Smooth muscle cell (in vitro differentiated cells): ENCODE measurements at regions not wholly inside any gene's neighbourhood (a gene's known extent, or its start where the extent isn't known, plus 50 kb on each side); places are given as distances from the start of the nearest gene placed in this dataset.

Experiments used
- DNase-seq: peaks from one replicate; lab custom pipeline; 2025; ENCODE audit not compliant: unreplicated experiment; lab: John Stamatoyannopoulos, UW
- H2AFZ ChIP-seq: fragments of 200-600 bp; sonication (generic); 2 replicates; pipeline ENCODE4 v1.6.0; 2016; ENCODE audit warnings: antibody characterized with exemption, low read depth, mild to moderate bottlenecking
- H3F3A ChIP-seq: fragments of 200-600 bp; sonication (generic); 2 replicates; pipeline ENCODE4 v1.6.0; 2017; ENCODE audit warnings: antibody characterized with exemption, low read depth
- H3K27ac ChIP-seq: fragments of 200-600 bp; sonication (generic); 2 replicates; pipeline ENCODE4 v1.5.1; 2016; ENCODE audit warnings: low read depth, mild to moderate bottlenecking
- H3K27me3 ChIP-seq: fragments of 200-600 bp; sonication (generic); 2 replicates; pipeline ENCODE4 v1.6.1; 2016; ENCODE audit warnings: low read depth, mild to moderate bottlenecking
- H3K36me3 ChIP-seq: fragments of 200-600 bp; sonication (generic); 2 replicates; pipeline ENCODE4 v1.5.1; 2016; ENCODE audit warnings: low read depth
- H3K4me1 ChIP-seq: fragments of 200-600 bp; sonication (generic); 2 replicates; pipeline ENCODE4 v1.5.1; 2016; ENCODE audit warnings: low read depth
- H3K4me2 ChIP-seq: fragments of 200-600 bp; sonication (generic); 2 replicates; pipeline ENCODE4 v1.6.0; 2016; ENCODE audit warnings: mild to moderate bottlenecking
- H3K4me3 ChIP-seq: fragments of 200-600 bp; sonication (generic); 2 replicates; pipeline ENCODE4 v1.5.1; 2016; ENCODE audit warnings: mild to moderate bottlenecking
- H3K79me2 ChIP-seq: fragments of 200-600 bp; sonication (generic); 2 replicates; pipeline ENCODE4 v1.6.0; 2016; ENCODE audit warnings: low read depth, mild to moderate bottlenecking
- H3K9ac ChIP-seq: fragments of 200-600 bp; sonication (generic); 2 replicates; pipeline ENCODE4 v1.6.0; 2016; ENCODE audit warnings: low read depth
- H3K9me3 ChIP-seq: fragments of 200-600 bp; sonication (generic); replicated peaks from 2 replicates; pipeline ENCODE4 v1.5.1; 2016; ENCODE audit warnings: low read depth
- H4K20me1 ChIP-seq: fragments of 200-600 bp; sonication (generic); 2 replicates; pipeline ENCODE4 v1.6.0; 2016; ENCODE audit warnings: low read depth
- CTCF ChIP-seq: fragments of 200-600 bp; sonication (generic); IDR thresholded peaks from 2 replicates; pipeline ENCODE4 v1.5.1; 2017; ENCODE audit warnings: borderline replicate concordance, mild to moderate bottlenecking, antibody characterized with exemption; ENCODE audit not compliant: insufficient read depth, poor library complexity, severe bottlenecking
- WGBS: methylation state at CpG from one replicate; pipeline ENCODE4 v1.1.7; 2016; ENCODE audit warnings: low lambda C conversion rate; 5-methylcytosine and 5-hydroxymethylcytosine counted together

DNA sequence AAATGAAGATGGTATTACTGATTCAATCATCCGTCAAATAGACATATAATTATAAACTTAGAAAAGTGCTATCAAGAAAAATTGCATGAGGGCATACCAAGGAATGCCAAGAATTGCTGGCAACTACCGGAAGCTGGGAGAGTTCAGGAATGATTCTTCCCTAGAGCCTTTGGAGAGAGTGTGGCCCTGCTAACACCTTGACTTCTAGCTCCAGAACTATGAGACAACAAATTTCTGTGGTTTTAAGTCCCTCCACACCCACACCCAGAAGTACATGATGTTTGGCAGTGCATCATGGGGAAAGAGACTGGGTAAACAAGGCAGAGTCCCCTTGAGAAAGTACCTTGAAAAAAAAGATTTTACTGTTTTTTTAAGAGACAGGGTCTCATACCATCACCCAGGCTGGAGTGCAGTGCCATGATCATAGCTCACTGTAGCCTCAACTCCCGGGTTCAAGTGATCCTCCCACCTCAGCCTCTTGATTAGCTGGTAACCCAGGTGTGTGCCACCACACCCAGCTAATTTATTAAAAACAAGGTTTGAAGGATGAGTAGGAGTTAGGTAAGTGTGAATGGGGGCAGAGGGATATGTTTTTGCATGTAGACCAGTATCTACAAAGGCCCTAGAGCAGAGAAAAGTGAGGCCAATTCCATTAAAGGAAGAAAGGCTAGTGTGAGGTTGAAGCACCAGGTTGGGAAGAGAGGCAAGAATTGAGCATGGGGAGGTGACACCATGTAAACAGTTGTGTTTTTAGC lies 53.1 kb downstream of the GSX2 start:
- no peak for TF ChIP-seq CTCF
- no peaks in the 10 kb centered on the region for H3K9me3 ChIP-seq
- H3K36me3 ChIP-seq, result no peaks in the 10 kb centered on the region
- no peak overlapping the region for H3K4me3 ChIP-seq
- H3K27ac ChIP-seq, result no peak overlapping the region
- no peak for DNase-seq
- H4K20me1 ChIP-seq, result no peaks in the 10 kb centered on the region
- no peak overlapping the region for H3K4me2 ChIP-seq
- no peak overlapping the region for H2AFZ ChIP-seq
- H3K9ac ChIP-seq, result no peak overlapping the region
- H3K4me1 ChIP-seq, result no peaks in the 10 kb centered on the region
- H3F3A ChIP-seq, result no peaks in the 10 kb centered on the region
- 83% methylated on average over 3 of the region's 3 CpGs for WGBS
- no peaks in the 10 kb centered on the region for H3K27me3 ChIP-seq
- H3K79me2 ChIP-seq, result no peaks in the 10 kb centered on the region

- H3K27ac ChIP-seq, result no peak overlapping the region
- H3K79me2 ChIP-seq, result no peaks in the 10 kb centered on the region
- H3K9me3 ChIP-seq, result no peaks in the 10 kb centered on the region
- no peak overlapping the region for H3K4me3 ChIP-seq
- no peak for TF ChIP-seq CTCF
- no peak overlapping the region for H2AFZ ChIP-seq
- H3F3A ChIP-seq, result no peaks in the 10 kb centered on the region
- 81% methylated on average over 1 of the region's 1 CpG for WGBS
- H3K27me3 ChIP-seq, result no peaks in the 10 kb centered on the region
- H4K20me1 ChIP-seq, result no peaks in the 10 kb centered on the region
- H3K36me3 ChIP-seq, result no peaks in the 10 kb centered on the region
- DNase-seq, result no peak
- no peak overlapping the region for H3K4me2 ChIP-seq
- H3K4me1 ChIP-seq, result no peaks in the 10 kb centered on the region
- no peak overlapping the region for H3K9ac ChIP-seq
Observed at GRCh38 chr4:54155936-54156335, 56.0 kb downstream of the GSX2 start.

DNA sequence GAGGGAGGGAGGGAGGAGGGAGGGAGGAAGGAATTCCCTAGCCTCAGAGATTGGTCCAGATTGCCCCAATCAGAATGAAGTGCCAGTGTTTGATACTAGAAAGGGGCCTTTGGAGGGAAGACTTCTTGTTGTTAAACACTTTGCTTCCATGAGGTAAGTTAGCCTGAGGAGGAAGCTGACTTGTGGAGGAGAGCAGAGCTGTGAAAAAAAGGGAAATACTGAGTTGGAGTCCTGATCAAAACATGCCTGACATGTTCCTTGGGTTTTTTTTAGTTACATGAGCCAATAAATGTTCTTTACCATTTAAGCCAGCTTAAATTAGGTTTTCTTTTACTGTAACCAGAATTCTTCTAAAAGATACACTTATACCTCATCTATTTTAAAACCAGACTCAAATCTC lies 57.6 kb downstream of the GSX2 start:
- Histone ChIP-seq H3K27ac (no peak overlapping the region), H2AFZ (no peak overlapping the region), H3K4me1 (no peaks in the 10 kb centered on the region), H3K9me3 (no peaks in the 10 kb centered on the region), H4K20me1 (no peaks in the 10 kb centered on the region), H3K9ac (no peak overlapping the region), H3K36me3 (no peaks in the 10 kb centered on the region), H3K79me2 (no peaks in the 10 kb centered on the region), H3K4me3 (no peak overlapping the region), H3K27me3 (no peaks in the 10 kb centered on the region), H3F3A (no peaks in the 10 kb centered on the region), H3K4me2 (no peak overlapping the region)
- TF ChIP-seq CTCF, result no peak
- no peak for DNase-seq

DNA sequence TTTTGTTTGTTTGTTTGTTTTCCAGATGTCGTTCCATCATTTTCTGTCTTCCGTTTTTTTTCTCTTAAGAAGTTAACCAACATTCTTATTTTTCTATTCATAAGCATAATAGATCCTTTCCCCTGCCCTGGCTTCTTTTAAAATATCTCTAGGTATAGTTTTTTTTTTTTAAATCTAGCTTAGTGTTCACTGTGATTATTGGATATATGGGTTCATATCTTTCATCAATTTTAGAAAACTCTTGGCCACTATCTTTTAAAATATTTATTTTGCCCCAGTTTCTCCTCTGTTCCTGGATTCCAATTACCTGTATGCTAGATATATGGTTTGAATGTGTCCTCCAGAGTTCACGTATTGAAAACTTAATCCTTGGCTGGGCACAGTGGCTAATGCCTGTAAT lies 59.6 kb downstream of the GSX2 start:
- H3K79me2 ChIP-seq, result no peaks in the 10 kb centered on the region
- no peaks in the 10 kb centered on the region for H3K9me3 ChIP-seq
- H2AFZ ChIP-seq, result no peak overlapping the region
- no peak for DNase-seq
- H3K4me3 ChIP-seq, result no peak overlapping the region
- H3K9ac ChIP-seq, result no peak overlapping the region
- H3K36me3 ChIP-seq, result no peaks in the 10 kb centered on the region
- TF ChIP-seq CTCF, result no peak
- no peaks in the 10 kb centered on the region for H4K20me1 ChIP-seq
- H3K4me1 ChIP-seq, result no peaks in the 10 kb centered on the region
- H3F3A ChIP-seq, result no peaks in the 10 kb centered on the region
- no peak overlapping the region for H3K27ac ChIP-seq
- 82% methylated on average over 3 of the region's 3 CpGs for WGBS
- no peak overlapping the region for H3K4me2 ChIP-seq
- no peaks in the 10 kb centered on the region for H3K27me3 ChIP-seq
